ENCODE measurements at regions not wholly inside any gene's neighbourhood (a gene's known extent, or its start where the extent isn't known, plus 50 kb on each side); places are given as distances from the start of the nearest gene placed in this dataset.

GRCh38 chr2:14401873-14402272 is 230.6 kb upstream of the LRATD1 start (continued):
- peak in 1 of 2 experiments; percentile 5; a peak in 1 of 4 replicates for TF ChIP-seq RAD21 (IDR thresholded peaks at IDR 0.05 in 1 of 2, conservative IDR thresholded peaks at IDR 0.05 in 1 of 2; ENCODE audit: low read depth in 2 of 2, low read length in 2 of 2)
- no peak for TF ChIP-seq POLR2A (IDR thresholded peaks at IDR 0.05; ENCODE audit: control extremely low read depth in 1 of 2, low read depth in 2 of 2, low read length in 2 of 2)
- TF ChIP-seq KDM1A (IDR thresholded peaks at IDR 0.05; ENCODE audit: borderline replicate concordance, low read length): peak; percentile 36; the same call in 1 of the 2 replicates
- TF ChIP-seq SP1 (IDR thresholded peaks at IDR 0.05; ENCODE audit: low read depth, low read length): peak; percentile 60; the same call in 1 of the 2 replicates
- TF ChIP-seq POLR2AphosphoS5 (IDR thresholded peaks at IDR 0.05; ENCODE audit: low read depth, low read length): no peak; the same call in 1 of the 2 replicates
- peak; percentile 21 for TF ChIP-seq NANOG (IDR thresholded peaks at IDR 0.05; ENCODE audit: insufficient read depth, low read depth, low read length, poor library complexity, severe bottlenecking)
- peak; percentile 10; the same call in 1 of the 2 replicates for TF ChIP-seq EGR1 (IDR thresholded peaks at IDR 0.05; ENCODE audit: borderline replicate concordance, low read depth, low read length)
- peak in 1 of 2 experiments; percentile 49; a peak in 1 of 4 replicates for TF ChIP-seq HDAC2 (IDR thresholded peaks at IDR 0.05; ENCODE audit: borderline replicate concordance in 1 of 2, low read depth in 2 of 2, low read length in 2 of 2)
- peak; percentile 96 for TF ChIP-seq TCF12 (IDR thresholded peaks at IDR 0.05; ENCODE audit: low read depth, low read length)
- no peak for TF ChIP-seq FOSL1 (IDR thresholded peaks at IDR 0.05; ENCODE audit: insufficient read depth, low read depth, low read length)
- TF ChIP-seq CBX8 (IDR thresholded peaks at IDR 0.05; ENCODE audit: borderline replicate concordance, low read depth, low read length): no peak
- TF ChIP-seq KDM4A (IDR thresholded peaks at IDR 0.05; ENCODE audit: low read depth, low read length, severe bottlenecking): no peak
- TF ChIP-seq RFX5 (IDR thresholded peaks at IDR 0.05; ENCODE audit: borderline replicate concordance, low read depth, low read length): no peak
- TF ChIP-seq SIX5 (IDR thresholded peaks at IDR 0.05; ENCODE audit: low read depth, low read length): no peak
- TF ChIP-seq KDM5A (IDR thresholded peaks at IDR 0.05; ENCODE audit: low read length): no peak
- TF ChIP-seq TEAD4 (IDR thresholded peaks at IDR 0.05; ENCODE audit: low read depth, low read length): peak; percentile 36; the same call in 1 of the 2 replicates
- TF ChIP-seq BRCA1 (IDR thresholded peaks at IDR 0.05; ENCODE audit: low read depth, low read length): no peak
- TF ChIP-seq CHD2 (IDR thresholded peaks at IDR 0.05; ENCODE audit: low read length): no peak
- TF ChIP-seq RXRA (IDR thresholded peaks at IDR 0.05; ENCODE audit: insufficient read depth, low read depth, low read length): no peak

Data from H1 (cell line).